IMR-90 (cell line): ENCODE measurements at regions not wholly inside any gene's neighbourhood (a gene's known extent, or its start where the extent isn't known, plus 50 kb on each side); places are given as distances from the start of the nearest gene placed in this dataset.

ENCODE experiments used
- ATAC-seq: fragments of 200-7000 bp; cut with Tn5 transposase; 2 replicates; pipeline ENCODE4 v1.9.1; 2020; ENCODE audit warnings: low read depth, mild to moderate bottlenecking, moderate library complexity
- BruUV-seq: library from RNA; stranded (reverse); fragments of 400-500 nt; replicated peaks from 2 replicates; lab custom pipeline; 2021; lab: Mats Ljungman, UMichigan
- CTCF ChIA-PET: fragments of 300-600 bp; formaldehyde crosslinking; extraction: SDS; loops from one replicate; lab custom pipeline; 2021; ENCODE audit warnings: antibody characterized with exemption; lab: Yijun Ruan, JAX
- POLR2A ChIA-PET: fragments of 300-600 bp; sonication (Branson Sonifier 250); formaldehyde crosslinking; loops from one replicate; lab custom pipeline; 2022; ENCODE audit warnings: antibody characterized with exemption; ENCODE audit not compliant: unreplicated experiment; lab: Charles Lee
- DNase-seq: peaks from one replicate; pipeline ENCODE4 v3.0.0; 2013
- H2AFZ ChIP-seq: replicated peaks from 2 replicates; pipeline ENCODE3; 2013; ENCODE audit warnings: low read length, mild to moderate bottlenecking; ENCODE audit not compliant: poor library complexity
- H2AK5ac ChIP-seq: 2 replicates; pipeline ENCODE4 v1.6.1; 2013; ENCODE audit warnings: low read depth, low read length, inconsistent platforms
- H2AK9ac ChIP-seq: replicated peaks from 2 replicates; pipeline ENCODE3; 2013; ENCODE audit warnings: mild to moderate bottlenecking, low read depth, low read length, moderate library complexity; ENCODE audit not compliant: poor library complexity
- H2BK120ac ChIP-seq: 2 replicates; pipeline ENCODE4 v1.6.1; 2013; ENCODE audit warnings: low read depth, low read length, inconsistent platforms
- H2BK15ac ChIP-seq: 3 replicates; pipeline ENCODE4 v1.6.1; 2013; ENCODE audit warnings: low read depth, low read length, inconsistent platforms
- H2BK20ac ChIP-seq: 2 replicates; pipeline ENCODE4 v1.6.1; 2013; ENCODE audit warnings: low read depth, mild to moderate bottlenecking, inconsistent platforms, low read length, moderate library complexity
- H2BK5ac ChIP-seq: 2 replicates; pipeline ENCODE4 v1.6.1; 2013; ENCODE audit warnings: mild to moderate bottlenecking, low read depth, low read length, inconsistent platforms; ENCODE audit not compliant: poor library complexity, severe bottlenecking
- H3K14ac ChIP-seq: replicated peaks from 2 replicates; pipeline ENCODE4 v1.6.1; 2013; ENCODE audit warnings: low read depth, low read length, inconsistent platforms
- H3K18ac ChIP-seq: 2 replicates; pipeline ENCODE4 v1.6.1; 2013; ENCODE audit warnings: low read depth, low read length, control low read depth
- H3K23ac ChIP-seq: 2 replicates; pipeline ENCODE4 v1.6.1; 2013; ENCODE audit warnings: low read depth, low read length, inconsistent platforms
- H3K27ac ChIP-seq: 2 replicates; pipeline ENCODE4 v1.5.1; 2013; ENCODE audit warnings: mild to moderate bottlenecking, control low read depth, low read length; ENCODE audit not compliant: insufficient read depth
- H3K27me3 ChIP-seq: 2 replicates; pipeline ENCODE4 v1.6.1; 2013; ENCODE audit warnings: low read length; ENCODE audit not compliant: control insufficient read depth, insufficient read depth
- H3K36me3 ChIP-seq: 2 replicates; pipeline ENCODE4 v1.6.1; 2013; ENCODE audit warnings: low read length, mixed read lengths; ENCODE audit not compliant: control insufficient read depth, insufficient read depth
- H3K4ac ChIP-seq: 2 replicates; pipeline ENCODE4 v1.6.1; 2013; ENCODE audit warnings: low read depth, low read length, inconsistent platforms
- H3K4me1 ChIP-seq: 2 replicates; pipeline ENCODE4 v1.6.1; 2013; ENCODE audit warnings: low read length, mixed read lengths; ENCODE audit not compliant: control insufficient read depth, insufficient read depth
- H3K4me2 ChIP-seq: 2 replicates; pipeline ENCODE4 v1.6.1; 2013; ENCODE audit warnings: low read depth, mild to moderate bottlenecking, control low read depth, low read length, moderate library complexity
- H3K4me3 ChIP-seq: 2 replicates; pipeline ENCODE4 v1.5.1; 2013; ENCODE audit warnings: low read depth, mild to moderate bottlenecking, control low read depth, low read length, moderate library complexity; ENCODE audit not compliant: insufficient read depth
- H3K56ac ChIP-seq: 2 replicates; pipeline ENCODE4 v1.6.1; 2013; ENCODE audit warnings: low read length, inconsistent platforms; ENCODE audit not compliant: insufficient read depth; ENCODE audit errors: extremely low read depth
- H3K79me1 ChIP-seq, 2 experiments: 2 replicates each; pipeline ENCODE4 v1.6.1; 2013; ENCODE audit warnings: low read length in 2 of 2, inconsistent platforms in 1 of 2, low read depth in 1 of 2
- H3K9ac ChIP-seq: 2 replicates; pipeline ENCODE4 v1.6.1; 2013; ENCODE audit warnings: low read depth, low read length, control low read depth
- H3K9me1 ChIP-seq: 2 replicates; pipeline ENCODE4 v1.6.1; 2013; ENCODE audit warnings: low read length, inconsistent platforms; ENCODE audit not compliant: insufficient read depth
- H3K9me3 ChIP-seq: 2 replicates; pipeline ENCODE4 v1.6.1; 2013; ENCODE audit warnings: low read length; ENCODE audit not compliant: control insufficient read depth, insufficient read depth
- H4K20me1 ChIP-seq: 2 replicates; pipeline ENCODE4 v1.6.1; 2013; ENCODE audit warnings: low read length, inconsistent platforms; ENCODE audit not compliant: insufficient read depth
- H4K5ac ChIP-seq: 2 replicates; pipeline ENCODE4 v1.6.1; 2013; ENCODE audit warnings: mild to moderate bottlenecking, low read depth, low read length, control low read depth
- H4K8ac ChIP-seq, 2 experiments: 2 replicates each; pipeline ENCODE4 v1.6.1; 2013; ENCODE audit warnings: low read depth in 2 of 2, low read length in 2 of 2, control low read depth in 1 of 2, inconsistent platforms in 1 of 2
- H4K91ac ChIP-seq: 2 replicates; pipeline ENCODE4 v1.6.1; 2013; ENCODE audit warnings: low read depth, low read length, inconsistent platforms; ENCODE audit not compliant: insufficient read depth
- CEBPB ChIP-seq: IDR thresholded peaks from 2 replicates; pipeline ENCODE4 v1.6.1; 2012; ENCODE audit warnings: low read depth, low read length, improper control_type of control experiment
- RCOR1 ChIP-seq: IDR thresholded peaks from 2 replicates; pipeline ENCODE4 v1.6.1; 2012; ENCODE audit warnings: mild to moderate bottlenecking, low read length, improper control_type of control experiment; ENCODE audit not compliant: insufficient replicate concordance
- WGBS, 2 experiments: methylation state at CpG; one replicate each; pipeline versions ENCODE4 v1.1.5 to v1.1.7; 2013; ENCODE audit warnings: missing lambda C conversion rate in 2 of 2; ENCODE audit not compliant: insufficient read length in 1 of 2; ENCODE audit errors: extremely low coverage in 2 of 2; 5-methylcytosine and 5-hydroxymethylcytosine counted together
- dilution Hi-C: fragments of 300-500 bp; cut with HindIII; formaldehyde crosslinking; loops from one replicate; pipeline ENCODE4 v1.14.3; 2018; ENCODE audit warnings: low sequenced_read_pairs; ENCODE audit not compliant: unreplicated experiment
- in situ Hi-C: fragments of 300-500 bp; cut with MboI; formaldehyde crosslinking; loops from 3 replicates; pipeline ENCODE4 v1.14.3; 2019; ENCODE audit warnings: low sequenced_read_pairs, inconsistent platforms, mixed read lengths
- intact Hi-C: fragments of 100-400 bp; cut with micrococcal nuclease; formaldehyde crosslinking; loops from 2 replicates; pipeline ENCODE4 v1.10.0; 2022
- TF ChIP-seq, protein P1 (sequence below): fragments of 150-350 bp; IDR thresholded peaks from 2 replicates; pipeline ENCODE4 v1.6.1; 2016; ENCODE audit warnings: low read depth, mild to moderate bottlenecking, low read length, moderate library complexity, borderline replicate concordance
- TF ChIP-seq, protein P2 (sequence below): fragments of 150-350 bp; IDR thresholded peaks from 2 replicates; pipeline ENCODE4 v1.6.1; 2017; ENCODE audit warnings: mild to moderate bottlenecking, antibody characterized with exemption, low read length, low read depth

DNA sequence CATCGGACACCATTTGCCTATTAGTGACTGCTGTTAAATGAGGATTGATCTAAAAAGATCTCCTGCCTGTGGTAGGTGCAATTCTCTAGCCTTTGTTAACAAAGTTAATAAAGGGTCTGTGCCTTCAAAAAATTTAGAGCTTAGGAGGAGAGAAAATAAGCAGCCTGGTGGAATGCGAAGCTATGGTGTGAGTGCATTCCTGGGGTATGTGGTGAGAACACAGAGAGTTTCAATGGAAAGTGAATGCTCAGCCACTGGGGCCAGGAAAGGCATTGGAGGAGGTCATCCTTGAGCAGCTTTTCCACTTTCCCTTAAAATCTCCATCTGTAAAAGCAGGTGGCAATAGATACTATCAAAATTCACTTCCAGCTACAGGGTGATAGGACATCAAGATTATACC lies 331.2 kb upstream of the LRATD1 start:
- H4K91ac ChIP-seq, result no peak overlapping the region
- no peak overlapping the region for H3K9ac ChIP-seq
- no peak overlapping the region for H2BK5ac ChIP-seq
- in situ Hi-C loops, result no loop called here
- no peak overlapping the region for H2BK20ac ChIP-seq
- H3K23ac ChIP-seq, result no peak overlapping the region
- H3K27me3 ChIP-seq, result no peaks in the 10 kb centered on the region
- no peak overlapping the region for H3K14ac ChIP-seq
- H3K56ac ChIP-seq, result no peak overlapping the region
- H3K4me1 ChIP-seq, result no peaks in the 10 kb centered on the region
- no peaks in the 10 kb centered on the region for H4K20me1 ChIP-seq
- no peak overlapping the region for H3K4ac ChIP-seq
- H3K4me2 ChIP-seq, result no peak overlapping the region
- no peak overlapping the region for H2AK9ac ChIP-seq
- DNase-seq (no peak), ATAC-seq (no peak)
- WGBS, 2 experiments, result no CpG with 5 or more reads among the region's 2 CpGs
- H3K79me1 ChIP-seq, result no peaks in the 10 kb centered on the region
- H4K8ac ChIP-seq, result no peak overlapping the region
- H3K9me3 ChIP-seq, result peaks cover 9% of the 10 kb centered on the region
- no peak overlapping the region for H3K18ac ChIP-seq
- no TSS peak for BruUV-seq
- intact Hi-C loops, result no loop called here
- H4K5ac ChIP-seq, result no peak overlapping the region
- ChIA-PET POLR2A (no interaction called here), CTCF (no interaction called here)
- no peak overlapping the region for H2AFZ ChIP-seq
- no peak overlapping the region for H3K27ac ChIP-seq
- no peaks in the 10 kb centered on the region for H3K36me3 ChIP-seq
- dilution Hi-C loops, result no loop called here
- no peaks in the 10 kb centered on the region for H3K9me1 ChIP-seq
- H3K4me3 ChIP-seq, result no peak overlapping the region
- no peak overlapping the region for H2AK5ac ChIP-seq
- H2BK15ac ChIP-seq, result no peak overlapping the region
- H2BK120ac ChIP-seq, result no peak overlapping the region
- TF ChIP-seq, protein P1, sequence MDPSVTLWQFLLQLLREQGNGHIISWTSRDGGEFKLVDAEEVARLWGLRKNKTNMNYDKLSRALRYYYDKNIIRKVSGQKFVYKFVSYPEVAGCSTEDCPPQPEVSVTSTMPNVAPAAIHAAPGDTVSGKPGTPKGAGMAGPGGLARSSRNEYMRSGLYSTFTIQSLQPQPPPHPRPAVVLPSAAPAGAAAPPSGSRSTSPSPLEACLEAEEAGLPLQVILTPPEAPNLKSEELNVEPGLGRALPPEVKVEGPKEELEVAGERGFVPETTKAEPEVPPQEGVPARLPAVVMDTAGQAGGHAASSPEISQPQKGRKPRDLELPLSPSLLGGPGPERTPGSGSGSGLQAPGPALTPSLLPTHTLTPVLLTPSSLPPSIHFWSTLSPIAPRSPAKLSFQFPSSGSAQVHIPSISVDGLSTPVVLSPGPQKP, result no peak
- TF ChIP-seq CEBPB, result no peak
- no peak for TF ChIP-seq RCOR1
- TF ChIP-seq, protein P2, sequence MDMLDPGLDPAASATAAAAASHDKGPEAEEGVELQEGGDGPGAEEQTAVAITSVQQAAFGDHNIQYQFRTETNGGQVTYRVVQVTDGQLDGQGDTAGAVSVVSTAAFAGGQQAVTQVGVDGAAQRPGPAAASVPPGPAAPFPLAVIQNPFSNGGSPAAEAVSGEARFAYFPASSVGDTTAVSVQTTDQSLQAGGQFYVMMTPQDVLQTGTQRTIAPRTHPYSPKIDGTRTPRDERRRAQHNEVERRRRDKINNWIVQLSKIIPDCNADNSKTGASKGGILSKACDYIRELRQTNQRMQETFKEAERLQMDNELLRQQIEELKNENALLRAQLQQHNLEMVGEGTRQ, result no peak
